CD4-positive, alpha-beta T cell treated with Interleukin-21 for 1 hour (primary cell): ENCODE measurements at regions not wholly inside any gene's neighbourhood (a gene's known extent, or its start where the extent isn't known, plus 50 kb on each side); places are given as distances from the start of the nearest gene placed in this dataset.

ENCODE experiments used
- DNase-seq: peaks from one replicate; pipeline ENCODE4 v3.0.0-alpha.2; 2020

DNA sequence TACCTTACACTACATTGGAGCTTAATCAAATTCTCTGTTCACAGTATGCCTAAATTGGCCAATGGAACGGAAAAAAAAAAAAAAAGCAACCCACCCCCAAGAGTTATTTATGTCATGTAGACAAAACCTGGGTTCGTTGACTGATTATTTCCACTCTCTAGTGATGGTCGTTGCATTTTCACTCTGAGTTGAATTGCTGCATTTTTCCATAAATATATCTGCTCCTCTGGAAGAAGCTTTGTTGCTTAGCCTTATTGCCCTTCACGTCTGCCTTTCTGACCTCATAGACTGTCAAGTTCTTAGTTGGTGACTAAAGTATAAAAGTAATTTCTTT, 90.2 kb upstream of the RUNX1 start:
- DNase-seq, result no peak

GRCh38 chr21:35138665-35139381, 89.7 kb upstream of the RUNX1 start:
- DNase-seq, result peak; percentile 34

DNA sequence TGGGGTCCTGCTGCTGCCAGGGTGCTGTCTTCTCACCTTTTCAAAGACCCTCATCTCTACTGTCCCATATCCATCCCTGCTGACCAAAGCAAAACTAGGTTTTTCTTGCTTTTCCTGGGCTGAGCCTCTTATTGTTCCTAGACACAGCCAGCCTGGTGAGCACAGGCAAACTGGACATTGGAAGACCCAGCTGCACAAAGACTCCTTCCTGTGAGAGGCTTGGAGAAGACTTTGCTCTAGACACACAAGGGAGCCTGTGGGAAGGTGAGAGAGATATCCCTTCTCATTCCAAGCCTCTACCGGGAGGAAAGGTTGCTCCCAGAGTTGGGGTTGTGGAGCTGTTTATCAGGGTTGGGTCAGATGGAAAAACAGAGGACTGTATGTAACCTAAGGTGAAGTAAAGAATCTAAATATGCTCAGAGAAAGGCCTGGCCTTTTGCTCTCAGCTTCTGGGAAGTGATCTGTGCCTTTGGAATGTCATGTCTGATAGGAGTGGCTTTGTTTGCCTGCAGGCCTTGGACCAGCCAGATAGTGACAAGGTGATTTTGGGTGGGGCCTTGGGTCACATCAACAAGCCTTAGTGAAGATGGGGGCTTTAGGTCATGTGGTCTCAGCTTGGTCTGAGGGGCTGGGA, 87.6 kb upstream of the RUNX1 start:
- DNase-seq, result no peak

GRCh38 chr21:35136106-35136505, 87.0 kb upstream of the RUNX1 start:
- no peak for DNase-seq

- no peak for DNase-seq
These were observed 86.4 kb upstream of the RUNX1 start for GRCh38 chr21:35135481-35135880.

GRCh38 chr21:35134309-35134708, 85.2 kb upstream of the RUNX1 start:
- no peak for DNase-seq

GRCh38 chr21:35128536-35128935, 79.4 kb upstream of the RUNX1 start:
- no peak for DNase-seq

DNA sequence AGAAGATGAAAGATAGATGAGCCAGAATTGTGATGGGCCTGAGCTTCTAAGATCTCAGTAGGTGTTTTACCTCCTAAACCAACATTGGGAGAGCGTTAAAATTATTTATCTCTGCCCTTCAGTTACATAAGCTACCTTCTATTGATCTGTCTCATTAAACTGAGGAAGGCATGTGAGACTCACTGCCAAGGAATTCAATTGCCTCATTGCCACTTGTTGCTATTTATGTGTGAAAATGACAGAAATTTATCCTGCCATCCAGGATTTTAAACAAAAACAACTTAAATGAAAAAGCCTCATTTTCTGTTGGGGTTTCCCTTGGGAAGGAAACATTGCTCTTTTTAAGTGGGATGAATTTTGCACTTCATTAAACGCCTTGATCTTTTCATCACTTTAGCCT, 78.7 kb upstream of the RUNX1 start:
- DNase-seq, result no peak

DNA sequence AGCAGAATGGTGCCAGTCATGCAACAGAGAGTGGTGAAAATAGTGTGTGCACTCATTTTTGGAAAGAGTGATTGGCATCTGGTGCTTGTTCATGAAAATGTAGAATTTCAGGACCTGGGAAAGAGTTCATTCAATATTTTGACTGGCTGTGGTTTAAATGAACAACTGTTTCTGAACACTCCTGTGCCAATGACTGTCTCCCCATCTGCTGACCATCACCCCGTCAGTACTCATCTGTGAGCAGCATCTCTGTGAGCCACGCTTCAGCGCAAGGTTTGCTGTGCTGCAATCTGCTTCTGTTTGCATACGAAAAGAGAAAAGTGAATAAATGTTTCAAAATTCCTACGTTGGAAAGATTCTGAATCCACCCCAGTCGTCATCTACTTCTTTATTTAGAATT, 77.9 kb upstream of the RUNX1 start:
- DNase-seq, result no peak

DNA sequence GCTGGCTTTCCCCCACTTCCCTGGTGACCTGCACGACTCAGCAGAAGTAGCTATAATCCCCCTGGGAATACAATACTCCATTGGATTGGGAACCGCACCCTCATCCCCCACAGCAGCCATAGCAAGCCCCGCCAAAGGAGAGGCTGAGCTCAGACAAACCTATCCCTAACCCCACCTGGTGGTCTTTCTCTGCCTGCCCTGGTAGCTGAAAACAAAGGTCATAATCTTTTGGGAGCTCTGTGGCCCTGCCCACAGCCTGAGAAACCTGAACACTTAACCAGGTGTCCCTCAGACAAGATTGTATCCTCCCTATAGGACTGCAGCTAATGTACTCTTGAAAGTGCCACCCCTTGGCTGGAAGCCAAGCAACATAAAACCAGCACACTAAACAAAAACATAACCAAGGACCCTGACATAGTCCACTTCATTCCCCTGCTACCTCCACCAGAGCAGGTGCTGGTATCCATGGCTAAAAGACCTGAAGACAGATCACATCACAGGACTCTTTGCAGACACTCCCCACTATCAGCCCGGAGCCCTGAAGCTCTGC, 71.6 kb upstream of the RUNX1 start:
- DNase-seq, result no peak

DNA sequence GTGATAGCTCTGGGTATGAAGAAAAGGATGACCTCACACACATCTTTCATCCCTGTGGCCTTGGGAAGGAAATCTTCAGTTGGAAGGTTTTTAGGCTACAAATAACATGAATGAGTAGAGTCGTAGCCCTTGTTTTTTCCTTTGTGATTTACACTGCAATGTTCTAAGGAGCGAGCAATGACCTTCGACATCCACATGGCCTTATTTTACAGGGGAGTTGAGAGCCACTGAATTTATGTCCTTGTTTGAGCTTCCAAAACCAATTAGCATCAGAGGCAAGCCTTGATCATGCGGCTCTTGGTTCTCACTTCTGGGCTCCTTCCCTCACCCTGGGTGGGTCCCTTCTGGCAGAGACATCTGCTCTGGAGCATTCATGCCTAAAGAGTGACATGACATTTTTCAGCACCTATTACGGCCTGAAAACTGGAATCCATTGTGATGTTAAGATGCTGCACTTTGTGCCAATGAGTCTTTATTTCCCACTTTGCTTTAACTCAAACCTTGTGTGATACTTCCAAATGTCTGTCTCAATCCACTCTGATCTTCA, 70.5 kb upstream of the RUNX1 start:
- no peak for DNase-seq

DNA sequence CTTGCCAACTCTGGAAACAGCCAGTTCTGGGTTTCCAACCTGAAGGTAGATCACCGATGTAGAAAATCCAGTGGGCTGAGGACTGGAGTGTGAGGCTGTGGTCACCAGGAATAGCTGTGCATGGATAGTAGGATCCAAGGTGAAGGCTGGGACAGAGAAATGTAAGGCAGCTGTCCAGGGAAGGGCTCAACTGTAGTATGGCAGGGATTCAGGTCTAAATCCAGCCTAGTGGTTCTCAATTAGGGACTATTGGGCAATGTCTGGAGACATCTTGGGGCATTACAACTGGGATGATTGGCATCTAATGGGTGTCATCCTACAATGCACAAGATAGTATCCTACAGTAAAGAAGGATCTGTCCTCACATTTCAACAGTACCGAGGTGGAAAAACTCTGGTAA, 67.7 kb upstream of the RUNX1 start:
- DNase-seq, result no peak

- DNase-seq, result no peak
These were observed 64.0 kb upstream of the RUNX1 start for GRCh38 chr21:35113064-35113463.

- no peak for DNase-seq
These were observed 62.3 kb upstream of the RUNX1 start for GRCh38 chr21:35111321-35111930.

- no peak for DNase-seq
These were observed 59.8 kb upstream of the RUNX1 start for GRCh38 chr21:35108887-35109286.

DNA sequence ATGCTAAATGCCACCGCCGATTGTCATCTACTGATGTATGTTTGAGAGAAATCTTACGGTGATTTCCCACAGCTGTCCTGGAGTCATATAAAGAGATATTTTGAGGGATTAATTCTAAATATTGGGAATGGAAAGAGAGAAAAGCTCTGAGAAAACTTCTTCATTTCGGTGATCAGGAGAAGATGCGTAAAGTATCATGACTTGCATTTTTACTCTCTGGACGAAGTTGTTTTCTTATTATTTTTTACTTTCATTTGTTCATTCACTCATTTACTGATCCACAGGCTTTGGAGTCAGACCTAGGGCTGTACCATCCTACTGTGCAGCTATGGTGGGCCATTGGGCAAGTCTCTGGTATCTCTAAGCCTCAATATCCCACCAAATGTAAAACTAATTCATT, 58.4 kb upstream of the RUNX1 start:
- no peak for DNase-seq

- no peak for DNase-seq
These were observed 57.2 kb upstream of the RUNX1 start for GRCh38 chr21:35106246-35106835.

DNA sequence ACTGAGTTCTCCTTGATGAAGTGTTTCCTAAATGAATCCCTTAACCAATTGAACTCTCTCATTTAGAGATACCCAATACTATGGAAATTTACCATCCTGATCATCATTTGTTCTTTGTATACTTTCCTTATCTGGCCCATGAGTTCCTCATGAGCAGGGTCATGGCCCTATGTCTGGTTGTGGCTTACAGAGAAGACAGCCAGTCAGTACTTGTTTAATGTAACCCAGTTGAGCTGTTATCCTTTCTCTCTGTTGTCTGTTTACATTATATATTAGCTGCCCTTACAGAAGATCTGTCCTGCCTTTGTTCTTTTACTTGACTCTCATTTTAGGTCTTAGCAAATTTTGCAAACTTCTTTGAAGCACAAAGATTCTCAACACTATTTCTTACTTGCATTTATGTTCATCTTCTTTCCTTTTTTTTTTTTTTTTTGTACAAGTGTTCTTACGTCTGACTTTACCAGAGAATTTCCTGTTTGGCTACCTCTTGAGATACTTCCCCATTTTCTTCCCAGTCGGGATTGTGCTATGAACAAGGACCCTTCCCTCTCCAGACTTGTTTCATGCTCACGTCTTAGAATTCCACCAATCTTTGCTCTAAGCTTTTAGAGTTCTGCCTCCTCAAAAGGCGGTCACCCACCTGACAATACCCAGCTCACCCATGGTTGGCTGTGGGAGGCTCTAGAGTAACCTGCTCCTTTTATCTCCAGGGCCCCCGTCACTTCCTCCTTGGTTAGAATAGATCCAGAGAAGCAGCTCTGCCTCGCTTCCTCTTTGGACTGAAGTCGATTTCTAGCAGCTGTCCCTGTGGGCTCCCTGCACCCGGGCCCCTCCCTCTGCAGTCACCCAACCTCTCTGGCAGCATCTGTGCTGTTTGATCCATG, 53.6 kb upstream of the RUNX1 start:
- peak; percentile 44 for DNase-seq

- DNase-seq, result no peak
These were observed 51.3 kb upstream of the RUNX1 start for GRCh38 chr21:35100349-35100811.

- DNase-seq, result no peak
These were observed 50.2 kb upstream of the RUNX1 start for GRCh38 chr21:35099310-35099709.
